Large intestine (tissue), 3 donors: ENCODE measurements at regions not wholly inside any gene's neighbourhood (a gene's known extent, or its start where the extent isn't known, plus 50 kb on each side); places are given as distances from the start of the nearest gene placed in this dataset.
"Not testable (repeated sequence)": the region's sequence is repeated elsewhere in the genome, so short reads cannot be mapped to it uniquely, and the experiment has no call there.

Experiments
- DNase-seq, 2 donors: peaks; one replicate each; pipeline versions ENCODE4 v3.0.0 to v3.0.0-alpha.2; 2013
- H3K27ac ChIP-seq: one replicate; pipeline ENCODE4 v1.5.1; 2013; ENCODE audit warnings: low read length
- H3K27me3 ChIP-seq: 2 replicates; pipeline ENCODE4 v1.6.1; 2013; ENCODE audit warnings: low read length; ENCODE audit not compliant: control insufficient read depth, insufficient read depth
- H3K36me3 ChIP-seq: 2 replicates; pipeline ENCODE4 v1.6.1; 2013; ENCODE audit warnings: low read length; ENCODE audit not compliant: control insufficient read depth, insufficient read depth
- H3K4me1 ChIP-seq: one replicate; pipeline ENCODE4 v1.6.1; 2013; ENCODE audit warnings: low read length; ENCODE audit not compliant: control insufficient read depth, insufficient read depth
- H3K4me3 ChIP-seq: one replicate; pipeline ENCODE4 v1.5.1; 2013; ENCODE audit warnings: low read length
- H3K9me3 ChIP-seq: one replicate; pipeline ENCODE4 v1.6.1; 2013; ENCODE audit warnings: mild to moderate bottlenecking, low read depth, low read length, moderate library complexity; ENCODE audit not compliant: control insufficient read depth
- WGBS: methylation state at CpG from one replicate; pipeline ENCODE4 v1.1.5; 2013; ENCODE audit warnings: low lambda C conversion rate; ENCODE audit not compliant: insufficient coverage; 5-methylcytosine and 5-hydroxymethylcytosine counted together

DNA sequence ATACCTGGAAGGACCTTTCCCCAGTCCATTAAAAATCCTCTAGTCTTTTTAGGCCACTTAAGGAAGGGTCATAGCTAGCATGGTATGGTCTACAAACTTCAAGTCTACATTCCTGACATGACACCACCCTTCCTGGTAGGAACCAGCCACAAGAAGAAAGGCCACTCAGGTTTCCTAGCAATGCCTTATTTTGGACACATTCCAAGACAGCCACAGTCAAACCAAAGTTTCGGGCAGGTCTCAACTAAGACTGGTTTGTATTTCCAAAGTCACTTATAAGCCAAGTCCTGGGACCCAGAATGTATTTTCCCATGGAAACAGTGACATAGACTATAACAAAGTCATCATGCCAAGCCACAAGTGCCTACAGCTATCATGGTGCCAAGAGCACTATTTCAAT lies 50.6 kb upstream of the SLC44A3 start:
- Histone ChIP-seq H3K36me3 (peaks cover 2% of the 10 kb centered on the region), H3K4me1 (peaks cover 7% of the 10 kb centered on the region)
- DNase-seq = no peak

DNA sequence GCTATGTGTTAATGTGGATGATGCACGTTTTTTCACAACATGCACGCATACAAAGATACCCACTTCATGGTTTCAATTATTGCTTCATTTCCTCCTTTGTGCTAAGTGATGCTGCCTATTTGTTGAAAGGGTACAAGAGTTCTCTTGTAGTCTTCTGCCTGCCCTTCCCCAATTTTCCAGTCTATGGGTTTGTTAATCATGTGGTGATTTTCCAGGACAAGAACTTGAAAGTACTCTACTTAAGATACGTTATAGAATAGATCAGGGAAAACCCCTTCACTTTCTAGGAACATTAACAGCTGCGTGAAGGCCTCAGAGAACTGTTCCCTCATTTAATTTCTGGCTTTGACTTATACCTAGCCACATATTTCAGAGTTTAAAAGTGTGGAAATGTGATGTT lies 52.1 kb upstream of the SLC44A3 start:
- Histone ChIP-seq H3K27me3 (no peaks in the 10 kb centered on the region), H3K4me1 (no peaks in the 10 kb centered on the region), H3K27ac (no peak overlapping the region), H3K36me3 (peaks cover 2% of the 10 kb centered on the region), H3K4me3 (no peak overlapping the region), H3K9me3 (no peaks in the 10 kb centered on the region)
- no peak for DNase-seq
- no CpG with 5 or more reads among the region's 4 CpGs for WGBS

More for the DNA sequence above, 50.6 kb upstream of the SLC44A3 start:
- no peaks in the 10 kb centered on the region for H3K9me3 ChIP-seq
- H3K27me3 ChIP-seq = no peaks in the 10 kb centered on the region
- no peak overlapping the region for H3K4me3 ChIP-seq
- no CpG with 5 or more reads among the region's 1 CpG for WGBS
- no peak overlapping the region for H3K27ac ChIP-seq

GRCh38 chr1:94765958-94766357 lies 54.2 kb upstream of the SLC44A3 start:
- Histone ChIP-seq H3K27ac (no peak overlapping the region), H3K4me1 (no peaks in the 10 kb centered on the region), H3K9me3 (no peaks in the 10 kb centered on the region), H3K27me3 (no peaks in the 10 kb centered on the region), H3K36me3 (peaks cover 2% of the 10 kb centered on the region), H3K4me3 (no peak overlapping the region)
- no CpG with 5 or more reads among the region's 3 CpGs for WGBS
- no peak for DNase-seq

DNA sequence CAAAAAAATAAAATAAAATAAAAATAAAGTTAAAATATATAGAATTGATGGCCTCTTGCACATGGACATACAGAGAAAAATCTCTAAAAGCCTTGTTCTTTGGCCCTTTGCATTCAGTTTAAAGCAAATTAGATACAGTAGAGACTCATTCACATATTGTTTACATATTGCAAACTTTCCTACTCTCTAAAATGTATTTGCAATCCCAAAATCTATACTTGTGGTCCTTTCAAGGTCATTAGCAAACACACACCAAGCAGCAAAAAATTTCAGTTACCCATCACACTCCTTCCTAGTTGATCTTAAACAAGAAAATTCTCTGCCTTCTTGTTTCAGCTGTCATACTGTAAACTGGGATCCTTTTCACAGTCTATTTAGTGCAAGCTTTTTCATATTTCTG lies 61.0 kb upstream of the SLC44A3 start:
- no peaks in the 10 kb centered on the region for H3K9me3 ChIP-seq
- H3K27ac ChIP-seq = no peak overlapping the region
- no peaks in the 10 kb centered on the region for H3K4me1 ChIP-seq
- H3K4me3 ChIP-seq = no peak overlapping the region
- no peaks in the 10 kb centered on the region for H3K36me3 ChIP-seq
- no peaks in the 10 kb centered on the region for H3K27me3 ChIP-seq
- DNase-seq = no peak

DNA sequence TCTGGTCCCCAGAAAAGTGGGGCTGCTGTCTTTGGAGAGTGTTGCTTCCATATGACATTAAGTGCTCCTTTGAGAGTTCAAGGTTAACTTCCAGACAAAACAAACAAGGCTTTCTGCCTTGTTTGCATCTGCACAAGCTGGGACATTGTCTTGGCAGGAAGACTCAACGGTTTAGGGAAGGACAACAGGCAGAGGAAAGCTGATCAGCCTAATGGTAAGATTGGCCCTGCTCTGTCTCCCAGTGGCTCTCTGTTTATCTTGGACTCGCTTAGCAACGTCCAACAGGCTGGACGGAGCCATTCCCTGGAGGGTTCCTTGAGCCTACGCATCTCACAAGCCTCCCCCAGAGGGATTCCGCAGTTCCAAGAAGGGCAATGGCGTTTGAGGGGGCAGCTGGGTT lies 62.2 kb upstream of the SLC44A3 start:
- WGBS = no CpG with 5 or more reads among the region's 7 CpGs
- Histone ChIP-seq H3K27ac (no peak overlapping the region), H3K27me3 (no peaks in the 10 kb centered on the region)

DNA sequence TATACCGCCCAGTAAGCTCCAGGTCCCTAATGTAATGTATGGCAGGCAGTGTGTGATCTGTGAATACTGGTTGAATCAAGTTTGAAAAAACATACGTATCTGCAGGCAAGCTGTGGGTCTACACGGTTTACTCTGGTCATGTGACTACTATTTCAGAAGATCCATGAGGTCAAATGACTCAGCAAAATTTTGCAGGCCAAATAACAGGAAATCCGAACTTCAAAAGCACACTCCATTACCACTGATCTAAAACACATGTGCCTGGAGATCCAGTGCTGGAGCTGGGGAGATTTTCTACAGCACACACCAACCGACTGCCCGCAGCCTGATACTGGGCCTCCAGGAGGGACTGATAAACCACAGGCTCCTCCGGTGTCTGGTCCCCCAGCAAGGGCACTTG lies 64.5 kb upstream of the SLC44A3 start:
- no peak overlapping the region for H3K4me3 ChIP-seq
- no peaks in the 10 kb centered on the region for H3K4me1 ChIP-seq
- H3K27me3 ChIP-seq = no peaks in the 10 kb centered on the region
- WGBS = no CpG with 5 or more reads among the region's 7 CpGs
- no peak overlapping the region for H3K27ac ChIP-seq
- H3K9me3 ChIP-seq = no peaks in the 10 kb centered on the region
- peak in 1 of 2 donors; percentile 43 for DNase-seq
- no peaks in the 10 kb centered on the region for H3K36me3 ChIP-seq

More for the DNA sequence above, 62.2 kb upstream of the SLC44A3 start:
- Histone ChIP-seq H3K4me1 (no peaks in the 10 kb centered on the region), H3K36me3 (no peaks in the 10 kb centered on the region), H3K9me3 (no peaks in the 10 kb centered on the region), H3K4me3 (no peak overlapping the region)
- DNase-seq = peak in 1 of 2 donors; percentile 26

GRCh38 chr1:94755016-94755415 lies 65.1 kb upstream of the SLC44A3 start:
- not testable (repeated sequence) for H3K9me3 ChIP-seq, DNase-seq, H3K27me3 ChIP-seq, H3K4me1 ChIP-seq, H3K36me3 ChIP-seq, H3K4me3 ChIP-seq, H3K27ac ChIP-seq
- WGBS = no CpG with 5 or more reads among the region's 3 CpGs

DNA sequence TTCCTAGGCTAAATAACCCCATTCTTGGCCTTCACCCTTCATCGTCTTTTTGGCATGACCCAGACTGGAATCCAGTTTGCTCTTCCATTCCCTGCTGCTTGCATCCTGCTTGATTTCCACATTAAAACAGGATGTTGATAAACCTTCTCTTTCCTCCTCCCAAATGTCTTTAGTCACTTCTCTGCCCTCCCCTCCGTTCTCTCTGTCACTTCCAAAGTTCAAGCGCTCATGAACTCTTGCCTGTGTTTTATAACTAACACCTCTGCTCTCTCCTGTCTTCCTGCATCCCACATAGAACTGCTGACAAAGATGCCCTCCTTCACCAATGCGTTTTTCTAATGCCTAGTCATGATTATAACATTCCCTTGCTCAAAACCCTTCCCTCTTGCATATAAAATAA lies 65.6 kb upstream of the SLC44A3 start:
- Histone ChIP-seq H3K27ac (no peak overlapping the region), H3K27me3 (no peaks in the 10 kb centered on the region), H3K4me1 (no peaks in the 10 kb centered on the region)

DNA sequence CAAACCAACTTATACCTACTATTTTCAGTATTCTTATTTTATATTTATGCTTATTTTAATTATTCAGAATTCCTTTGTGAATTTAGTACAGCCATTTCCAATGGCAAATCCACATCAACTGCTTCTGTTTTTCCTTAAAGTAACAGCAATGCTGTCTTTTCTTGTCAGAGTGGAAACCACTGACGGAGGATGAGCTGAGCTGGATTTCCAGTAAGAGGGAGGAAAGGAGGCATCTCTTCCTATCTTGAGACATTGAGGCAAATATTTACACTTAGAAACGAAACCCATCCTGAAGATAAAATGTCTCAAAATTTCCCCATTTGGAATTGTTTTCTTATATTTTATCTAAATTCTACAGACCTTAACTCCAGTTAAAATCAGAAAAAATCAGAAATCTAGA lies 66.1 kb upstream of the SLC44A3 start:
- no peaks in the 10 kb centered on the region for H3K27me3 ChIP-seq
- H3K4me3 ChIP-seq = no peak overlapping the region
- 33% methylated on average over 1 of the region's 2 CpGs for WGBS
- DNase-seq = no peak
- H3K9me3 ChIP-seq = peaks cover 6% of the 10 kb centered on the region
- H3K4me1 ChIP-seq = no peaks in the 10 kb centered on the region
- no peak overlapping the region for H3K27ac ChIP-seq
- H3K36me3 ChIP-seq = no peaks in the 10 kb centered on the region

More for the DNA sequence above, 65.6 kb upstream of the SLC44A3 start:
- Histone ChIP-seq H3K36me3 (no peaks in the 10 kb centered on the region), H3K9me3 (peaks cover 3% of the 10 kb centered on the region), H3K4me3 (no peak overlapping the region)
- DNase-seq = no peak
- 60% methylated on average over 3 of the region's 4 CpGs for WGBS

- Histone ChIP-seq H3K4me1 (no peaks in the 10 kb centered on the region), H3K27me3 (no peaks in the 10 kb centered on the region), H3K36me3 (no peaks in the 10 kb centered on the region), H3K4me3 (no peak overlapping the region), H3K9me3 (peaks cover 6% of the 10 kb centered on the region), H3K27ac (no peak overlapping the region)
- DNase-seq = no peak
- no CpG with 5 or more reads among the region's 6 CpGs for WGBS
Observed at GRCh38 chr1:94753171-94753972, 66.8 kb upstream of the SLC44A3 start.

DNA sequence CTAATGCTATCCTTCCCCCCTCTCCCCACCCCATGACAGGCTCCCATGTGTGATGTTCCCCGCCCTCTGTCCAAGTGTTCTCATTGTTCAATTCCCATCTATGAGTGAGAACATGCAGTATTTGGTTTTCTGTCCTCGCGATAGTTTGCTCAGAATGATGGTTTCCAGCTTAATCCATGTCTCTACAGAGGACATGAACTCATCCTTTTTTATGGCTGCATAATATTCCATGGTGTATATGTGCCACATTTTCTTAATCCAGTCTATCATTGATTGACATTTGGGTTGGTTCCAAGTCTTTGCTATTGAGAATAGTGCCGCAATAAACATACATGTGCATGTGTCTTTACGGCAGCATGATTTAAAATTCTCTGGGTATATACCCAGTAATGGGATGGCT lies 68.7 kb upstream of the SLC44A3 start:
- WGBS = 85% methylated on average over 2 of the region's 5 CpGs
- H3K4me1 ChIP-seq, DNase-seq, H3K9me3 ChIP-seq, H3K27ac ChIP-seq, H3K4me3 ChIP-seq, H3K36me3 ChIP-seq, H3K27me3 ChIP-seq: not testable (repeated sequence)
